ENCODE measurements at regions not wholly inside any gene's neighbourhood (a gene's known extent, or its start where the extent isn't known, plus 50 kb on each side); places are given as distances from the start of the nearest gene placed in this dataset.

GRCh38 chr11:70575396-70576060 is 177.2 kb downstream of the CTTN start:
- DNase-seq = no peak

- no peak for DNase-seq
Measured at GRCh38 chr11:70577258-70577603, 178.9 kb downstream of the CTTN start.

- no peak for DNase-seq
Measured at GRCh38 chr11:70577948-70578347, 179.6 kb downstream of the CTTN start.

- DNase-seq = no peak
Measured at GRCh38 chr11:70578371-70578770, 180.0 kb downstream of the CTTN start.

- DNase-seq = no peak
Measured at GRCh38 chr11:70578831-70579230, 180.5 kb downstream of the CTTN start.

GRCh38 chr11:70579316-70579955 is 181.1 kb downstream of the CTTN start:
- DNase-seq = no peak

- no peak for DNase-seq
Measured at GRCh38 chr11:70580036-70580805, 181.9 kb downstream of the CTTN start.

- peak in 1 of 2 experiments; percentile 16 for DNase-seq
Measured at GRCh38 chr11:70581991-70582885, 183.9 kb downstream of the CTTN start.

- no peak for DNase-seq
Measured at GRCh38 chr11:70582886-70583641, 184.7 kb downstream of the CTTN start.

GRCh38 chr11:70583781-70584218 is 185.5 kb downstream of the CTTN start:
- DNase-seq = no peak

GRCh38 chr11:70584498-70585235 is 186.3 kb downstream of the CTTN start:
- DNase-seq = no peak

- no peak for DNase-seq
Measured at GRCh38 chr11:70585236-70585545, 186.9 kb downstream of the CTTN start.

- no peak for DNase-seq
Measured at GRCh38 chr11:70586261-70587074, 188.1 kb downstream of the CTTN start.

- DNase-seq = no peak
Measured at GRCh38 chr11:70587075-70587389, 188.7 kb downstream of the CTTN start.

- DNase-seq = no peak
Measured at GRCh38 chr11:70590356-70590991, 192.1 kb downstream of the CTTN start.

GRCh38 chr11:70592641-70593165 is 194.4 kb downstream of the CTTN start:
- DNase-seq = no peak

GRCh38 chr11:70593446-70593983 is 195.2 kb downstream of the CTTN start:
- DNase-seq = no peak

GRCh38 chr11:70594031-70594430 is 195.7 kb downstream of the CTTN start:
- no peak for DNase-seq

GRCh38 chr11:70594606-70595005 is 196.3 kb downstream of the CTTN start:
- no peak for DNase-seq

GRCh38 chr11:70595016-70595415 is 196.7 kb downstream of the CTTN start:
- no peak for DNase-seq

All from NCI-H524 (cell line).